HK-2 (cell line): ENCODE measurements at regions not wholly inside any gene's neighbourhood (a gene's known extent, or its start where the extent isn't known, plus 50 kb on each side); places are given as distances from the start of the nearest gene placed in this dataset.

Experiments
- DNase-seq: peaks from one replicate; pipeline ENCODE4 v3.0.0-alpha.2; 2018; ENCODE audit not compliant: unreplicated experiment

- no peak for DNase-seq
These were observed 137.4 kb upstream of the RBMS1 start for GRCh38 chr2:160630801-160631590.

- no peak for DNase-seq
These were observed 138.7 kb upstream of the RBMS1 start for GRCh38 chr2:160632084-160632975.

- no peak for DNase-seq
These were observed 140.8 kb upstream of the RBMS1 start for GRCh38 chr2:160634436-160634835.

- DNase-seq: no peak
These were observed 141.9 kb upstream of the RBMS1 start for GRCh38 chr2:160635488-160635887.

- no peak for DNase-seq
These were observed 145.9 kb upstream of the RBMS1 start for GRCh38 chr2:160639472-160639871.

- no peak for DNase-seq
These were observed 153.3 kb upstream of the RBMS1 start for GRCh38 chr2:160646684-160647444.

- DNase-seq: no peak
These were observed 154.5 kb upstream of the RBMS1 start for GRCh38 chr2:160647967-160648685.

GRCh38 chr2:160649698-160650097, 156.1 kb upstream of the RBMS1 start:
- no peak for DNase-seq

- DNase-seq: no peak
These were observed 156.8 kb upstream of the RBMS1 start for GRCh38 chr2:160650196-160651118.

GRCh38 chr2:160651416-160652200, 158.0 kb upstream of the RBMS1 start:
- DNase-seq: no peak

- no peak for DNase-seq
These were observed 158.6 kb upstream of the RBMS1 start for GRCh38 chr2:160652236-160652635.

- DNase-seq: no peak
These were observed 163.6 kb upstream of the RBMS1 start for GRCh38 chr2:160657196-160657595.

GRCh38 chr2:160658851-160659250, 165.2 kb upstream of the RBMS1 start:
- DNase-seq: no peak

GRCh38 chr2:160660741-160661140, 167.1 kb upstream of the RBMS1 start:
- no peak for DNase-seq

GRCh38 chr2:160664603-160665140, 171.1 kb upstream of the RBMS1 start:
- DNase-seq: no peak

- DNase-seq: no peak
These were observed 172.8 kb upstream of the RBMS1 start for GRCh38 chr2:160666154-160667060.

- no peak for DNase-seq
These were observed 174.2 kb upstream of the RBMS1 start for GRCh38 chr2:160667811-160668210.

- no peak for DNase-seq
These were observed 177.0 kb upstream of the RBMS1 start for GRCh38 chr2:160670618-160671017.
